Fibroblast of lung (primary cell): ENCODE measurements at regions not wholly inside any gene's neighbourhood (a gene's known extent, or its start where the extent isn't known, plus 50 kb on each side); places are given as distances from the start of the nearest gene placed in this dataset.

Source experiments
- DNase-seq, 2 donors: peaks; one replicate each; pipeline versions ENCODE4 v3.0.0 to v3.0.0-alpha.2; 2010; ENCODE audit warnings: low read depth in 2 of 2
- H2AFZ ChIP-seq: 2 replicates; pipeline ENCODE4 v1.5.1; 2012; ENCODE audit warnings: low read length, control low read depth, inconsistent platforms
- H3K27ac ChIP-seq: 2 replicates; pipeline ENCODE4 v1.5.1; 2011; ENCODE audit warnings: low read length, control low read depth; ENCODE audit not compliant: insufficient read depth
- H3K27me3 ChIP-seq: 2 replicates; pipeline ENCODE4 v1.5.1; 2011; ENCODE audit warnings: mild to moderate bottlenecking, low read length; ENCODE audit not compliant: control insufficient read depth, insufficient read depth
- H3K36me3 ChIP-seq: 2 replicates; pipeline ENCODE4 v1.5.1; 2011; ENCODE audit warnings: low read length; ENCODE audit not compliant: control insufficient read depth, insufficient read depth
- H3K4me1 ChIP-seq: 2 replicates; pipeline ENCODE4 v1.5.1; 2011; ENCODE audit warnings: low read length; ENCODE audit not compliant: control insufficient read depth, insufficient read depth; ENCODE audit errors: extremely low read depth
- H3K4me2 ChIP-seq: 2 replicates; pipeline ENCODE4 v1.5.1; 2011; ENCODE audit warnings: low read length, control low read depth; ENCODE audit not compliant: insufficient read depth; ENCODE audit errors: extremely low read depth
- H3K4me3 ChIP-seq, 4 experiments: fragments of 200-600 bp in 1 of 4; sonication (generic) in 1 of 4; replicated peaks in 1 of 4; 2 replicates each; pipeline ENCODE4 v1.5.1; 2011 to 2016; ENCODE audit warnings: low read length in 4 of 4, low read depth in 3 of 4, mild to moderate bottlenecking in 3 of 4, control low read depth in 2 of 4, inconsistent platforms in 1 of 4, mixed read lengths in 1 of 4; ENCODE audit not compliant: insufficient read depth in 1 of 4; ENCODE audit errors: control extremely low read depth in 1 of 4
- H3K79me2 ChIP-seq: 2 replicates; pipeline ENCODE4 v1.5.1; 2012; ENCODE audit warnings: mild to moderate bottlenecking, low read length, inconsistent platforms; ENCODE audit not compliant: control insufficient read depth, insufficient read depth
- H3K9ac ChIP-seq: 2 replicates; pipeline ENCODE4 v1.5.1; 2011; ENCODE audit warnings: mild to moderate bottlenecking, low read length, control low read depth; ENCODE audit not compliant: insufficient read depth
- H3K9me3 ChIP-seq: 2 replicates; pipeline ENCODE4 v1.5.1; 2012; ENCODE audit warnings: low read depth, low read length; ENCODE audit not compliant: control insufficient read depth, insufficient read depth
- H4K20me1 ChIP-seq: 2 replicates; pipeline ENCODE4 v1.5.1; 2011; ENCODE audit warnings: low read length; ENCODE audit not compliant: control insufficient read depth, insufficient read depth; ENCODE audit errors: extremely low read depth
- EZH2 ChIP-seq: IDR thresholded peaks from 2 replicates; pipeline ENCODE4 v1.5.1; 2012; ENCODE audit warnings: low read length, control low read depth, mild to moderate bottlenecking; ENCODE audit errors: missing control alignments
- TF ChIP-seq, protein P1 (sequence below), 2 donors: IDR thresholded peaks in 1 of 2; conservative IDR thresholded peaks in 1 of 2; 1 replicate in 1 of 2; 2 replicates in 1 of 2; pipeline ENCODE4 v1.5.1; 2011 to 2012; ENCODE audit warnings: low read length in 2 of 2, control low read depth in 1 of 2, inconsistent platforms in 1 of 2, low read depth in 1 of 2, mild to moderate bottlenecking in 1 of 2

DNA sequence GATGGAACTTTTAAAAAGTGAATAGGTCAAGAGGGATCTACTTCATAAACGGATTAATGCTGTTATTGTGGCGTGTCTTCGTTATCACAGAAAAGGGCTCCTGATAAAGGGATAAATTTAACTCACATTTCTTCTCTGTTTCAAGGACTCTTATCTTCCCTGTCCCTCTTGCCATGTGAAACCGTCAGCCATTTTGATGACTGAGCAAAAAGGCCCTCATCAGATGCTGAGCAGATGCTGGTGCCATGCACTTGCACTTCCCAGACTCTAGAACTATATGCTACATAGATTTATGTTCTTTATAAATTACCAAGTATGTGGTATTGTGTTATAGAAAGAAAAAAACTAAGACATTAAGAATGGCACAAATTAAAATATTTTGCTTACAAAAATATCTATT is 1011.8 kb upstream of the GBE1 start:
- H3K4me1 ChIP-seq, result no peaks in the 10 kb centered on the region

DNA sequence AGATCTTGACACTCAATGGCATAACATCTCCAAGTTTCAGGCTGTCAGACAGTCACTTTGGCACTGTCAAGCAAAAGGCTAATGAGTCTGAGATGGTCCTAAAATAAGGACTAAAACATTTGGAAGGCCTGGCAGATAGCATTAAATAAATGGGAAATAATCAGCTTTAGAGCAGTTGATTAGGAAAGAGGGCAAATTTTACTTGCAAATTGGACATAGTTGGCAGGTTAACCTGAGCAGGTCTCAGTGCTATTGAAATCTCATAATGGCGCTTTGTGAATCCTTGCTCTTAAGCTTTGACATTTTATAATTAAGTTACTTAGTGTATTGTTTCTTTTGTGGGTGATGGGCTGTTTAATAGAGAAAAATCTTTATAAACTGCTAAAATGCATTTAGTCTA is 1003.1 kb upstream of the GBE1 start:
- Histone ChIP-seq H4K20me1 (no peaks in the 10 kb centered on the region), H3K4me2 (no peak overlapping the region), H3K4me1 (no peaks in the 10 kb centered on the region), H3K9me3 (no peaks in the 10 kb centered on the region), H3K27me3 (no peaks in the 10 kb centered on the region), H3K36me3 (no peaks in the 10 kb centered on the region), H3K4me3 (no peak overlapping the region), H3K79me2 (no peaks in the 10 kb centered on the region), H2AFZ (no peak overlapping the region), H3K9ac (no peak overlapping the region), H3K27ac (no peak overlapping the region)
- TF ChIP-seq, protein P1, sequence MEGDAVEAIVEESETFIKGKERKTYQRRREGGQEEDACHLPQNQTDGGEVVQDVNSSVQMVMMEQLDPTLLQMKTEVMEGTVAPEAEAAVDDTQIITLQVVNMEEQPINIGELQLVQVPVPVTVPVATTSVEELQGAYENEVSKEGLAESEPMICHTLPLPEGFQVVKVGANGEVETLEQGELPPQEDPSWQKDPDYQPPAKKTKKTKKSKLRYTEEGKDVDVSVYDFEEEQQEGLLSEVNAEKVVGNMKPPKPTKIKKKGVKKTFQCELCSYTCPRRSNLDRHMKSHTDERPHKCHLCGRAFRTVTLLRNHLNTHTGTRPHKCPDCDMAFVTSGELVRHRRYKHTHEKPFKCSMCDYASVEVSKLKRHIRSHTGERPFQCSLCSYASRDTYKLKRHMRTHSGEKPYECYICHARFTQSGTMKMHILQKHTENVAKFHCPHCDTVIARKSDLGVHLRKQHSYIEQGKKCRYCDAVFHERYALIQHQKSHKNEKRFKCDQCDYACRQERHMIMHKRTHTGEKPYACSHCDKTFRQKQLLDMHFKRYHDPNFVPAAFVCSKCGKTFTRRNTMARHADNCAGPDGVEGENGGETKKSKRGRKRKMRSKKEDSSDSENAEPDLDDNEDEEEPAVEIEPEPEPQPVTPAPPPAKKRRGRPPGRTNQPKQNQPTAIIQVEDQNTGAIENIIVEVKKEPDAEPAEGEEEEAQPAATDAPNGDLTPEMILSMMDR (conservative IDR thresholded peaks at IDR 0.05 in 1 of 2, IDR thresholded peaks at IDR 0.05 in 1 of 2; ENCODE audit: low read depth in 1 of 2, low read length in 2 of 2), result no peak
- no peak for TF ChIP-seq EZH2
- no peak for DNase-seq

More for the DNA sequence above, 1011.8 kb upstream of the GBE1 start:
- Histone ChIP-seq H3K36me3 (no peaks in the 10 kb centered on the region), H3K79me2 (no peaks in the 10 kb centered on the region), H3K4me3 (no peak overlapping the region), H3K4me2 (no peak overlapping the region), H3K9me3 (no peaks in the 10 kb centered on the region), H3K9ac (no peak overlapping the region), H2AFZ (no peak overlapping the region), H4K20me1 (no peaks in the 10 kb centered on the region), H3K27me3 (no peaks in the 10 kb centered on the region), H3K27ac (no peak overlapping the region)
- TF ChIP-seq, protein P1 (conservative IDR thresholded peaks at IDR 0.05 in 1 of 2, IDR thresholded peaks at IDR 0.05 in 1 of 2; ENCODE audit: low read depth in 1 of 2, low read length in 2 of 2), result no peak
- TF ChIP-seq EZH2, result no peak
- DNase-seq, result no peak

DNA sequence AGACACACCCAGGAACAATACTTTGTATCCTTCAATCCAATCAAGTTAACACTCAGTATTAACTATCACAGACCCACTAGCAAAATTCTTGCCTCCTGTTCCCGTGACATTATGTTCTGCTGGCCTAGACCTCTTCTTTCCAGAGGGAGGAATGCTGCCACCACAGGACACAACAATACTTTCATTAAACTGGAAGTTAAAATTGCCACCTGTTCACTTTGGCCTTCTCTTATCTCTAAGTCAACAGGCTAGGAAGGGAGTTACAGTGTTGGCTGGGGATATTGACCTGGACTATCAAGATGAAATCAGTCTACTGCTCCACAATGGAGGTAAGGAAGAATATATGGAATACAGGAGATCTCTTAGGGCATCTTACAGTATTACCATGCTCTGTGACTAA is 1000.4 kb upstream of the GBE1 start:
- Histone ChIP-seq H3K27ac (no peak overlapping the region), H3K4me2 (no peak overlapping the region), H3K4me1 (no peaks in the 10 kb centered on the region), H3K36me3 (no peaks in the 10 kb centered on the region), H3K9ac (no peak overlapping the region), H2AFZ (no peak overlapping the region), H3K27me3 (no peaks in the 10 kb centered on the region), H4K20me1 (no peaks in the 10 kb centered on the region), H3K9me3 (no peaks in the 10 kb centered on the region), H3K79me2 (no peaks in the 10 kb centered on the region), H3K4me3 (no peak overlapping the region)
- TF ChIP-seq, protein P1 (conservative IDR thresholded peaks at IDR 0.05 in 1 of 2, IDR thresholded peaks at IDR 0.05 in 1 of 2; ENCODE audit: low read depth in 1 of 2, low read length in 2 of 2), result no peak
- no peak for TF ChIP-seq EZH2
- DNase-seq, result no peak
